Heart left ventricle (tissue), 16 donors: ENCODE measurements at regions not wholly inside any gene's neighbourhood (a gene's known extent, or its start where the extent isn't known, plus 50 kb on each side); places are given as distances from the start of the nearest gene placed in this dataset.

Experiments
- ATAC-seq, 4 donors: fragments of 200-7000 bp; cut with Tn5 transposase; one replicate each; pipeline ENCODE4 v1.9.1; 2020 to 2022; ENCODE audit warnings: moderate library complexity in 4 of 4, mild to moderate bottlenecking in 3 of 4, moderate number of reproducible peaks in 1 of 4
- DNase-seq, 5 donors: peaks; one replicate each; pipeline ENCODE4 v3.0.0-alpha.2; 2020
- H3K27ac ChIP-seq, 12 donors: fragments of 200-600 bp; sonication (generic) in 4 of 12; one replicate each; pipeline versions ENCODE4 v1.5.0 to v1.8.0; 2016 to 2022; ENCODE audit warnings: mild to moderate bottlenecking in 2 of 12
- H3K27me3 ChIP-seq, 9 donors: fragments of 200-600 bp; sonication (generic) in 2 of 9; one replicate each; pipeline versions ENCODE4 v1.5.1 to v1.8.0; 2016 to 2022; ENCODE audit warnings: mild to moderate bottlenecking in 3 of 9
- H3K36me3 ChIP-seq, 9 donors: fragments of 200-600 bp; sonication (generic) in 2 of 9; one replicate each; pipeline versions ENCODE4 v1.5.0 to v1.8.0; 2018 to 2022; ENCODE audit warnings: mild to moderate bottlenecking in 2 of 9
- H3K4me1 ChIP-seq, 12 donors: fragments of 200-600 bp; sonication (generic) in 4 of 12; one replicate each; pipeline versions ENCODE4 v1.5.0 to v1.8.0; 2016 to 2022; ENCODE audit warnings: mild to moderate bottlenecking in 3 of 12
- H3K4me3 ChIP-seq, 12 donors: fragments of 200-600 bp; sonication (generic) in 4 of 12; one replicate each; pipeline versions ENCODE4 v1.5.0 to v1.8.0; 2017 to 2022; ENCODE audit warnings: mild to moderate bottlenecking in 9 of 12, moderate library complexity in 4 of 12
- H3K9me3 ChIP-seq, 12 donors: fragments of 200-600 bp; sonication (generic) in 4 of 12; one replicate each; pipeline versions ENCODE4 v1.5.0 to v1.8.0; 2016 to 2022; ENCODE audit warnings: mild to moderate bottlenecking in 1 of 12
- POLR2A ChIP-seq, 2 donors: fragments of 450-650 bp; IDR thresholded peaks; one replicate each; pipeline ENCODE4 v1.6.1; 2017; ENCODE audit warnings: antibody characterized with exemption in 2 of 2, mild to moderate bottlenecking in 2 of 2, moderate library complexity in 2 of 2
- WGBS, 4 donors: extraction: QIAGEN DNeasy Blood & Tissue Kit in 2 of 4; methylation state at CpG; one replicate each; pipeline versions ENCODE4 v1.1.5 to v1.1.7; 2013 to 2018; 5-methylcytosine and 5-hydroxymethylcytosine counted together
- intact Hi-C, 10 donors: fragments of 100-400 bp; cut with DNase I; formaldehyde crosslinking; loops; one replicate each; pipeline versions ENCODE4 v1.11.1 to v1.14.2; 2022
- TF ChIP-seq, protein P1 (sequence below), 12 donors: fragments of 200-600 bp; sonication (generic) in 4 of 12; IDR thresholded peaks; one replicate each; pipeline versions ENCODE4 v1.5.0 to v1.8.0; 2018 to 2022; ENCODE audit warnings: antibody characterized with exemption in 12 of 12, mild to moderate bottlenecking in 5 of 12
- donor health status: ischemic (EF 13 %, LVEDD 7.1; RV severe dilation, severe dysfunction).
- donor health status: healthy with polysubstance abuse.
- donor health status: DM: no; HTN: yes; CAD: no.
- donor health status: DM: no; HTN: no; CAD: no.
- donor health status: ischemic (EF 25% LVEDD 6.9; RV normal size, moderate dysfunction).
- donor health status: ischemic (EF 25% LVEDD 5.7; RV mildly dilated, moderate dysfunction).
- donor health status: healthy.
- donor health status: DM: yes; HTN: yes; CAD: no.
- donor health status: ischemic (EF 35%, LVEDD 5.7; RV mildly dilated, moderate dysfunction).
- donor health status: nonischemic (EF 11% LVEDD 7.7; RV severe dilation, severe dysfunction).
- donor health status: DM: yes; HTN: yes; CAD: no.
- donor health status: PGD.
- donor health status: ischemic (EF 29% LVEDD 5.4; RV normal size, mild dysfunction).
- donor health status: nonischemic (EF 23%, LVEDD 6.1; RV moderate dilation, normal function).

DNA sequence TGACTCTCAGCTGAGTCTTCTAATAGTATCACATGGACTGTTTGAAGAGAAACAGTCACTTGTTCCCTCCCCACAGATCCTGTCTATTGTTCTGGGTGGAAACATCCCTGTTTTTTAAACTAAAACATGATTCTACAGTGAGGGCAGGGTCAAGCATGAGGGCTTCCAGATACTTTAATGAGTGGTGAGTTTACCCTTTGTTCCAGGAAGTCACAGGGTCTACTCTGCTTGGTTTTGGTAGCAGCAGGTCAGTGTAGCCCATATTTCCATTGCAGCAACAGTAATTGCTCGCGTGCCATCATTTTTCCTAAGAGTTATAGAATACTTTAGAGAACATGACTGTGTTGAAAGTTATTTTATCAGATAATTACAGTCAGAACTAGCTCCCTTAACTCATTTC, 87.4 kb downstream of the ZNF732 start:
- H3K27me3 ChIP-seq: no peaks in the 10 kb centered on the region
- no peak overlapping the region for H3K4me3 ChIP-seq
- H3K36me3 ChIP-seq: peaks cover 0 to 7% (median 0%) of the 10 kb centered on the region in 9 donors
- intact Hi-C loops: no loop called here
- no peak overlapping the region for H3K27ac ChIP-seq
- DNase-seq: no peak
- peaks cover 0 to 13% (median 5%) of the 10 kb centered on the region in 12 donors for H3K4me1 ChIP-seq
- TF ChIP-seq, protein P1, sequence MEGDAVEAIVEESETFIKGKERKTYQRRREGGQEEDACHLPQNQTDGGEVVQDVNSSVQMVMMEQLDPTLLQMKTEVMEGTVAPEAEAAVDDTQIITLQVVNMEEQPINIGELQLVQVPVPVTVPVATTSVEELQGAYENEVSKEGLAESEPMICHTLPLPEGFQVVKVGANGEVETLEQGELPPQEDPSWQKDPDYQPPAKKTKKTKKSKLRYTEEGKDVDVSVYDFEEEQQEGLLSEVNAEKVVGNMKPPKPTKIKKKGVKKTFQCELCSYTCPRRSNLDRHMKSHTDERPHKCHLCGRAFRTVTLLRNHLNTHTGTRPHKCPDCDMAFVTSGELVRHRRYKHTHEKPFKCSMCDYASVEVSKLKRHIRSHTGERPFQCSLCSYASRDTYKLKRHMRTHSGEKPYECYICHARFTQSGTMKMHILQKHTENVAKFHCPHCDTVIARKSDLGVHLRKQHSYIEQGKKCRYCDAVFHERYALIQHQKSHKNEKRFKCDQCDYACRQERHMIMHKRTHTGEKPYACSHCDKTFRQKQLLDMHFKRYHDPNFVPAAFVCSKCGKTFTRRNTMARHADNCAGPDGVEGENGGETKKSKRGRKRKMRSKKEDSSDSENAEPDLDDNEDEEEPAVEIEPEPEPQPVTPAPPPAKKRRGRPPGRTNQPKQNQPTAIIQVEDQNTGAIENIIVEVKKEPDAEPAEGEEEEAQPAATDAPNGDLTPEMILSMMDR (IDR thresholded peaks at IDR 0.05): no peak
- TF ChIP-seq POLR2A (IDR thresholded peaks at IDR 0.05): no peak
- H3K9me3 ChIP-seq: peaks cover 0 to 33% (median 2%) of the 10 kb centered on the region in 12 donors
- WGBS, 4 donors: 92 to 100% (median 98%) methylated on average over 2 of the region's 2 CpGs
- ATAC-seq: no peak

DNA sequence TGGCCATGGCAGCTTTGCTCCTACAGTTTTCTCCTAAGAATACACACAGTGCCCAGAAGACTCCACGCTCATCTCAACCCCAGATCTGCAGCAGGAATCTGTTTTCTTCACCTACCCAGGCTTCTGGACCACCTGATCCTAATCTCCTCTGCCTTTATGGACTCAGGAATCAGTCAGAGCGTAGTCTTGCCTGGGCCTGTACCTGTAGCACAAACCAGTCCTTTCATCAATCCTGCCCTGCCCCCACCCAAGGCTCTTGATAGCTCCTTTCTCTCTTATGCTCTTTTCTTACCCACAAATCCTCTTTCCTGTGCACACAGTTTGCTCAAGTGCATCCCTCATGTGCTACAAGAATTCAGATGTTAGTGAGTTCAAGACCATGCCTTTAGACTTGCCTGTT, 89.7 kb downstream of the ZNF718 start:
- ATAC-seq (no peak), DNase-seq (no peak)
- Histone ChIP-seq H3K4me1 (peaks cover 0 to 13% (median 5%) of the 10 kb centered on the region in 12 donors), H3K27me3 (no peaks in the 10 kb centered on the region), H3K9me3 (peaks cover 0 to 30% (median 0%) of the 10 kb centered on the region in 12 donors), H3K4me3 (peak overlapping the region in 2 of 12 donors; percentile 74 to 93), H3K36me3 (no peaks in the 10 kb centered on the region), H3K27ac (no peak overlapping the region)
- intact Hi-C loops: loop anchor here in 1 of 10 donors (5.0 kb wide), 1 partner anchor 92 kb away; the partner anchor contains the start of gene ZNF718
- TF ChIP-seq POLR2A (IDR thresholded peaks at IDR 0.05): no peak
- TF ChIP-seq, protein P1 (IDR thresholded peaks at IDR 0.05): no peak
- 93 to 100% (median 98%) methylated on average over 2 of the region's 2 CpGs for WGBS, 4 donors
